ENCODE measurements at regions not wholly inside any gene's neighbourhood (a gene's known extent, or its start where the extent isn't known, plus 50 kb on each side); places are given as distances from the start of the nearest gene placed in this dataset.
"Not testable (repeated sequence)": the region's sequence is repeated elsewhere in the genome, so short reads cannot be mapped to it uniquely, and the experiment has no call there.

- Histone ChIP-seq H3K36me3 (ENCODE audit: control insufficient read depth in 1 of 2, insufficient read depth in 2 of 2, low read length in 2 of 2) (no peaks in the 10 kb centered on the region), H3K4me3 (ENCODE audit: low read depth in 1 of 2, low read length in 2 of 2) (no peak overlapping the region), H3K27me3 (ENCODE audit: low read depth, low read length) (no peaks in the 10 kb centered on the region), H3K4me1 (ENCODE audit: control insufficient read depth in 1 of 2, insufficient read depth in 2 of 2, low read length in 2 of 2) (no peaks in the 10 kb centered on the region), H3K9me3 (ENCODE audit: control insufficient read depth in 1 of 2, low read length in 2 of 2) (no peaks in the 10 kb centered on the region), H3K27ac (ENCODE audit: low read length) (no peak overlapping the region)
Measured at GRCh38 chr5:92309336-92309991, 926.3 kb upstream of the ARRDC3 start.

GRCh38 chr5:92308679-92309078, 925.6 kb upstream of the ARRDC3 start:
- Histone ChIP-seq H3K9me3 (ENCODE audit: control insufficient read depth in 1 of 2, low read length in 2 of 2) (no peaks in the 10 kb centered on the region), H3K4me3 (ENCODE audit: low read depth in 1 of 2, low read length in 2 of 2) (no peak overlapping the region), H3K36me3 (ENCODE audit: control insufficient read depth in 1 of 2, insufficient read depth in 2 of 2, low read length in 2 of 2) (no peaks in the 10 kb centered on the region), H3K27ac (ENCODE audit: low read length) (no peak overlapping the region), H3K4me1 (ENCODE audit: control insufficient read depth in 1 of 2, insufficient read depth in 2 of 2, low read length in 2 of 2) (no peaks in the 10 kb centered on the region), H3K27me3 (ENCODE audit: low read depth, low read length) (no peaks in the 10 kb centered on the region)

- not testable (repeated sequence) for H3K36me3 ChIP-seq (ENCODE audit: control insufficient read depth in 1 of 2, insufficient read depth in 2 of 2, low read length in 2 of 2); H3K9me3 ChIP-seq (ENCODE audit: control insufficient read depth in 1 of 2, low read length in 2 of 2); H3K4me3 ChIP-seq (ENCODE audit: low read depth in 1 of 2, low read length in 2 of 2); H3K27ac ChIP-seq (ENCODE audit: low read length); H3K27me3 ChIP-seq (ENCODE audit: low read depth, low read length); H3K4me1 ChIP-seq (ENCODE audit: control insufficient read depth in 1 of 2, insufficient read depth in 2 of 2, low read length in 2 of 2)
Measured at GRCh38 chr5:92302356-92302755, 919.2 kb upstream of the ARRDC3 start.

GRCh38 chr5:92283521-92283920, 900.4 kb upstream of the ARRDC3 start:
- Histone ChIP-seq H3K27me3 (ENCODE audit: low read depth, low read length) (no peaks in the 10 kb centered on the region), H3K4me1 (ENCODE audit: control insufficient read depth in 1 of 2, insufficient read depth in 2 of 2, low read length in 2 of 2) (no peaks in the 10 kb centered on the region), H3K4me3 (ENCODE audit: low read depth in 1 of 2, low read length in 2 of 2) (no peak overlapping the region), H3K36me3 (ENCODE audit: control insufficient read depth in 1 of 2, insufficient read depth in 2 of 2, low read length in 2 of 2) (no peaks in the 10 kb centered on the region), H3K27ac (ENCODE audit: low read length) (no peak overlapping the region), H3K9me3 (ENCODE audit: control insufficient read depth in 1 of 2, low read length in 2 of 2) (peaks cover 0 to 10% of the 10 kb centered on the region in 2 donors)

GRCh38 chr5:92271750-92272149, 888.6 kb upstream of the ARRDC3 start:
- not testable (repeated sequence) for H3K4me1 ChIP-seq (ENCODE audit: control insufficient read depth in 1 of 2, insufficient read depth in 2 of 2, low read length in 2 of 2); H3K4me3 ChIP-seq (ENCODE audit: low read depth in 1 of 2, low read length in 2 of 2); H3K9me3 ChIP-seq (ENCODE audit: control insufficient read depth in 1 of 2, low read length in 2 of 2); H3K36me3 ChIP-seq (ENCODE audit: control insufficient read depth in 1 of 2, insufficient read depth in 2 of 2, low read length in 2 of 2); H3K27ac ChIP-seq (ENCODE audit: low read length); H3K27me3 ChIP-seq (ENCODE audit: low read depth, low read length)

- Histone ChIP-seq H3K4me3 (ENCODE audit: low read depth in 1 of 2, low read length in 2 of 2) (no peak overlapping the region), H3K27ac (ENCODE audit: low read length) (no peak overlapping the region), H3K27me3 (ENCODE audit: low read depth, low read length) (no peaks in the 10 kb centered on the region), H3K36me3 (ENCODE audit: control insufficient read depth in 1 of 2, insufficient read depth in 2 of 2, low read length in 2 of 2) (no peaks in the 10 kb centered on the region), H3K4me1 (ENCODE audit: control insufficient read depth in 1 of 2, insufficient read depth in 2 of 2, low read length in 2 of 2) (no peaks in the 10 kb centered on the region), H3K9me3 (ENCODE audit: control insufficient read depth in 1 of 2, low read length in 2 of 2) (no peaks in the 10 kb centered on the region)
Measured at GRCh38 chr5:92268343-92268742, 885.2 kb upstream of the ARRDC3 start.

GRCh38 chr5:92267830-92268229, 884.7 kb upstream of the ARRDC3 start:
- Histone ChIP-seq H3K36me3 (ENCODE audit: control insufficient read depth in 1 of 2, insufficient read depth in 2 of 2, low read length in 2 of 2) (no peaks in the 10 kb centered on the region), H3K4me1 (ENCODE audit: control insufficient read depth in 1 of 2, insufficient read depth in 2 of 2, low read length in 2 of 2) (no peaks in the 10 kb centered on the region), H3K27me3 (ENCODE audit: low read depth, low read length) (no peaks in the 10 kb centered on the region), H3K4me3 (ENCODE audit: low read depth in 1 of 2, low read length in 2 of 2) (no peak overlapping the region), H3K9me3 (ENCODE audit: control insufficient read depth in 1 of 2, low read length in 2 of 2) (no peaks in the 10 kb centered on the region), H3K27ac (ENCODE audit: low read length) (no peak overlapping the region)

- no peak overlapping the region for H3K27ac ChIP-seq (ENCODE audit: low read length)
- H3K4me3 ChIP-seq (ENCODE audit: low read depth in 1 of 2, low read length in 2 of 2) = no peak overlapping the region
- H3K27me3 ChIP-seq (ENCODE audit: low read depth, low read length) = no peaks in the 10 kb centered on the region
- no peaks in the 10 kb centered on the region for H3K4me1 ChIP-seq (ENCODE audit: control insufficient read depth in 1 of 2, insufficient read depth in 2 of 2, low read length in 2 of 2)
- no peaks in the 10 kb centered on the region for H3K36me3 ChIP-seq (ENCODE audit: control insufficient read depth in 1 of 2, insufficient read depth in 2 of 2, low read length in 2 of 2)
- no peaks in the 10 kb centered on the region for H3K9me3 ChIP-seq (ENCODE audit: control insufficient read depth in 1 of 2, low read length in 2 of 2)
Measured at GRCh38 chr5:92265804-92266203, 882.7 kb upstream of the ARRDC3 start.

- H3K36me3 ChIP-seq (ENCODE audit: control insufficient read depth in 1 of 2, insufficient read depth in 2 of 2, low read length in 2 of 2); H3K4me1 ChIP-seq (ENCODE audit: control insufficient read depth in 1 of 2, insufficient read depth in 2 of 2, low read length in 2 of 2); H3K4me3 ChIP-seq (ENCODE audit: low read depth in 1 of 2, low read length in 2 of 2); H3K27ac ChIP-seq (ENCODE audit: low read length); H3K27me3 ChIP-seq (ENCODE audit: low read depth, low read length); H3K9me3 ChIP-seq (ENCODE audit: control insufficient read depth in 1 of 2, low read length in 2 of 2): not testable (repeated sequence)
Measured at GRCh38 chr5:92255605-92256004, 872.5 kb upstream of the ARRDC3 start.

- H3K36me3 ChIP-seq (ENCODE audit: control insufficient read depth in 1 of 2, insufficient read depth in 2 of 2, low read length in 2 of 2) = no peaks in the 10 kb centered on the region
- H3K4me1 ChIP-seq (ENCODE audit: control insufficient read depth in 1 of 2, insufficient read depth in 2 of 2, low read length in 2 of 2) = no peaks in the 10 kb centered on the region
- no peak overlapping the region for H3K4me3 ChIP-seq (ENCODE audit: low read depth in 1 of 2, low read length in 2 of 2)
- H3K9me3 ChIP-seq (ENCODE audit: control insufficient read depth in 1 of 2, low read length in 2 of 2) = peaks cover 0 to 21% of the 10 kb centered on the region in 2 donors
- no peaks in the 10 kb centered on the region for H3K27me3 ChIP-seq (ENCODE audit: low read depth, low read length)
- no peak overlapping the region for H3K27ac ChIP-seq (ENCODE audit: low read length)
Measured at GRCh38 chr5:92248518-92248917, 865.4 kb upstream of the ARRDC3 start.

- Histone ChIP-seq H3K4me3 (ENCODE audit: low read depth in 1 of 2, low read length in 2 of 2) (no peak overlapping the region), H3K27me3 (ENCODE audit: low read depth, low read length) (no peaks in the 10 kb centered on the region), H3K27ac (ENCODE audit: low read length) (no peak overlapping the region), H3K36me3 (ENCODE audit: control insufficient read depth in 1 of 2, insufficient read depth in 2 of 2, low read length in 2 of 2) (no peaks in the 10 kb centered on the region), H3K4me1 (ENCODE audit: control insufficient read depth in 1 of 2, insufficient read depth in 2 of 2, low read length in 2 of 2) (no peaks in the 10 kb centered on the region), H3K9me3 (ENCODE audit: control insufficient read depth in 1 of 2, low read length in 2 of 2) (no peaks in the 10 kb centered on the region)
Measured at GRCh38 chr5:92242170-92242569, 859.1 kb upstream of the ARRDC3 start.

GRCh38 chr5:92237896-92238295, 854.8 kb upstream of the ARRDC3 start:
- Histone ChIP-seq H3K4me3 (ENCODE audit: low read depth in 1 of 2, low read length in 2 of 2) (no peak overlapping the region), H3K36me3 (ENCODE audit: control insufficient read depth in 1 of 2, insufficient read depth in 2 of 2, low read length in 2 of 2) (no peaks in the 10 kb centered on the region), H3K27me3 (ENCODE audit: low read depth, low read length) (no peaks in the 10 kb centered on the region), H3K27ac (ENCODE audit: low read length) (no peak overlapping the region), H3K4me1 (ENCODE audit: control insufficient read depth in 1 of 2, insufficient read depth in 2 of 2, low read length in 2 of 2) (no peaks in the 10 kb centered on the region), H3K9me3 (ENCODE audit: control insufficient read depth in 1 of 2, low read length in 2 of 2) (no peaks in the 10 kb centered on the region)
